AG08396 (cell line): ENCODE measurements at regions not wholly inside any gene's neighbourhood (a gene's known extent, or its start where the extent isn't known, plus 50 kb on each side); places are given as distances from the start of the nearest gene placed in this dataset.
"Not testable (repeated sequence)": the region's sequence is repeated elsewhere in the genome, so short reads cannot be mapped to it uniquely, and the experiment has no call there.

Experiments
- DNase-seq: peaks from one replicate; pipeline ENCODE4 v3.0.0; 2012; ENCODE audit warnings: low spot score, mixed read lengths

DNA sequence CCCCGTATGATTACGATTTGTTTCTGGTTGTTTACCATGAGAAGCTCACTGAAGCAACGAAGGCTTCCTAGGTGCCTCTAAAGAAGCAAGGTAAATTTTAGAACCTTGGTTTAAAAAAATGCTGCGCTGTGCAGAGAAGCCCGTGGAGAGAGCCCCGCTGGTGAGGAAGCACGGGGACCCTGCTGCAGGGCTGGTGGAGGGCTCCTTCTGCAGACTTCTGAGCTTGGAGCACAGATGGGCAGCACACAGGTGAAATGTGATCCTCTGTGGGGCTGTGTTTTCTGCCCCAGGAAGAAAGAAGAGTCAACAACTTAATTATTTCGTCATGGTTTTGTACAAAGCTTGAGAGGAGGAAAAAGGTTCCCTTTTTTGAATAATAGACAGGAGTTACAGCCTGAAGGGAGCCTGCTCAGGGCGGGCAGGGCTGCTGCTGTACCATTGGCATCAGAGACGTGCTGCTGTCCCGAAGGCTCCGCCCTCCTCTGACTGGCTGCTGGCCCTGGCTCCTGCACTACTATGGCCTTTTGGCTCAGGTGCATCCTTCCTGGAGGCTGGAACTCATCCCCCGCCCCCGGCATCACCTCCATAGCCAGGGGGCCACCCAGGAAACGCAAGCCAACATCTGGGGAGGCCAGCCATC, 108.0 kb upstream of the PLGLB2 start:
- not testable (repeated sequence) for DNase-seq

DNA sequence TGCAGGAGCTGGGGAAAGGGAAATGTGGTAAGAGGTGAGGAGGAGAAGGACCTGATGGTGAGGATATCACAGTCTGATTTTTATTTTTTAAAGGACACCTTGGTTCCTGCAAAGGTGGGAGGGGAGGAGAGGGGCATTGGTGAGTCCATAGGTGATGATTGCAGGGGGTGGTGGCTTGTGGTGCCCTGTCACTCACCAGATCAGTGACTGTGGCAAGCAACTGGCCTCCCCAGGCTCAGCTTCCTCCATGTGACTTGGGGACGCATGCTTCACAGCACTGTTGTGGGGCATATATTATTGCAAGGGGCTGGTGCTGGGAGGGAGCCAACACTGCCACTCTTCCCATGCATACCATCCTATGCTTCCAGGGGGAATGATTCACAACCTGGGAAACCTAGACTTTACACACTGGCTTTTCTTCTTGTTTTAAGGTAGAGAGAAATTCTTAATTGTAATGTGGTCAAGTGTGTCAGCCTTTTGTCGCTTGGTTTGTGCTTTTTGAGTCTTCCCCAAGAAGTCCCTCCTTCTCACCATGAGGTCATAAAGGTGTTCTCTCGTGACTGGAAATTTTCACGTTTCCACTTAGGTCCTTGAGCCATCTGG, 106.8 kb upstream of the PLGLB2 start:
- DNase-seq, result not testable (repeated sequence)

DNA sequence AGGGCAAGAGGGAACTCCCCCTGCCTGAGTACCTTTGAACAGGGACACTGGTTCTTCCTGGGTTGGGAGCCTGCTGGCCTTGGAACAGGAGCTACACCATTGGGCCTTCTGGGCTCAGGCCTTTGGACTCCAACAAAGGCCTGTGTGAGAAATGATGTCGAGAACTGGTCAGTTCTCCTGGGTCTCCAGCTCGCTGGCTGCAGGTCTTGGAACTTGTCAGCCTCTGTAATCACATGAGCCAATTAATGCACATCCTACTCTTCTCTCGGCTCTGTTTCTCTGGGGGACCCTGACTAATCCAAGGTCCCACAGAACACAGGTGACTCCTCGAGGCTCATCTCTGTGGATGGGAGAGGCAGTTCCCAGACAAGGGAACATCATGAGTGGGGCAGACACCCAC, 104.7 kb upstream of the PLGLB2 start:
- not testable (repeated sequence) for DNase-seq

DNA sequence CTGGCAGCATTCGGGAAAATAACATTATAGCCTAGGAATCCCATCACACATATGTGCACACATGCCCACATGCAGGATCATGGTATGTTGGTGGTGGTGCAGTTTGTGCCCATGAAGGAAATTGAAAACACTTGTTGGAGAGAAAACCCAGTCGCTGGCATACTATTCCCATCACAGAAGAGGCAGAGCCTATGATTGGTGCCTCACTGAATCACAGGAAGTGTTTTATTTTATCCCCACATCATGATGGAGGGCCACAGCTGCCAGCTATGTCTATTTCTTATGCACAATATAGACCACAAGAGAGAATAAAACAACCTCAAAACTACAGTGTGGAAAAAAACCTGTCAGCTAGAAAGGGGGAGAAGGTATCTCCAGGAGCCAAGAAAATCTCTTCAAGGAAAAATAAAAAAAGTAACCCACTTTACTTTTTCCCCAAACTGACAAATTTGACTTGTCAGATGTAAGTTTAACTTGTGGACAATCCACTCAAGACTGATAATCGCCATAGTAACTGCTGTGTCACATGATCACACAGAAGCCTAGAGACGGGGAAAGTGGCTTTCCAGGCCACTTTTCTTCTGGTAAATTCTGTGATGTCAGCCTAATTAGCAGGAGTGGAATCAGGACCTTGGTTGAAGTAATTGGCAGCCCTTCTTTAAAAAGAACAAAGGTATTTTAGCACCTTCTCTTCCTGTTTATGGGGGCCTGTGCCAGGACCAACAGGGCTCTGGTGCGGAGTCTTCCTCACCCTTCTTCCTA, 100.0 kb upstream of the PLGLB2 start:
- DNase-seq, result not testable (repeated sequence)

DNA sequence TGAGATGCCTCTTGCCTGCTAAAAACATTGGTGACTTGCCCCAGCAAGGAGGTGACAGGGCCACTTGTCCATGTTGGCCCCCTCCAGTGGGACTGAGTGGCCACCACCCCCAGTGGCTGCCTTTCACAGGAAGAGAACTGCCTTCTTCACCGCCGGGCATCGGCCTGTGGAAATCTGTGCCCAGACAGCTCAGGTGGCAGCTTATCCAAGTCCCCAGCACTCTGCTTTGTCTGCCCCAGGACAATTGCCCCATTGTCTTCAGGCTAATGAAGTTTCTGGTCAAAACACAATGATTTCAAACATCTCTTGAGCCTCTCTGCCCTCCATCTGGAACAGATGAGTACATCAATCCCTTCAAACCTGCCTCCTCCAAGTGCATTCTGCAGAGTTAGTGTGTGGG, 99.1 kb upstream of the PLGLB2 start:
- not testable (repeated sequence) for DNase-seq

DNA sequence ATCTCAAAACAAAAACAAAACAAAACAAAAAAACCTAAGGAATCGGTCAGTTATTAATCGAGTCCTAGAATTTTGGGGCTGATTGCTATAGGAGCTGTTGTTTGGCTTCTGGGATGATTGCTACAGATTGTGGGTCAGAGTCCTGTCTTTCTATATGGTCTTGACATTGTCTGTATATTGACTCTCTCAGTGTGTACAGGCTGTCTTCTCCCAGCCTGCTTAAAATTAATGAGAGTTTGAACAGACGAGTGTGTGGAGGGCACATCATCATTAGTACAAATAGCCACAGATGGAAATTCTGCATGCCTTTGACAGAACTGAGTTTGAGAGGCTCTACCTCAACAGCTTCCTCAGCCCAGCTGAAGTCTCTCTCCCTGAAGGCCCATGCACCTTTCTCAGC, 98.0 kb upstream of the PLGLB2 start:
- not testable (repeated sequence) for DNase-seq

DNA sequence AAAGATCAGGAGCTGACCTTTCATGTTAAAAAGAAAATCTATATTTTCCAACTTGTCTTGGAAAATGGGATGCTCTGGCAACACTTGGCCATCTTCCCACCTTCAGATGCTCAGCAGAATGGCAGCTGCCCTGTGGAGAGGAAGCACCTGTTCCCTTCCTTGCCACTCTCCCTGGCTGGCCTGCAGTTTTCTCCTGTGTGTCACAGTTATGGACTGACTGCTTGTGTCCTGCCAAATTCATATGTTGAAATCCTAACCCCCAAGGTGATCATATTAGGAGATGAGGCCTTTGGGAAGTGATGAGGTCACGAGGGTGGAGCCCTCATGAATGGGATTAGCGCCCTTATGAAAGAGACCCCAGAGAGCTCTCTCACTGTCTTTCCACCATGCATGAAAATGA, 97.0 kb upstream of the PLGLB2 start:
- not testable (repeated sequence) for DNase-seq

DNA sequence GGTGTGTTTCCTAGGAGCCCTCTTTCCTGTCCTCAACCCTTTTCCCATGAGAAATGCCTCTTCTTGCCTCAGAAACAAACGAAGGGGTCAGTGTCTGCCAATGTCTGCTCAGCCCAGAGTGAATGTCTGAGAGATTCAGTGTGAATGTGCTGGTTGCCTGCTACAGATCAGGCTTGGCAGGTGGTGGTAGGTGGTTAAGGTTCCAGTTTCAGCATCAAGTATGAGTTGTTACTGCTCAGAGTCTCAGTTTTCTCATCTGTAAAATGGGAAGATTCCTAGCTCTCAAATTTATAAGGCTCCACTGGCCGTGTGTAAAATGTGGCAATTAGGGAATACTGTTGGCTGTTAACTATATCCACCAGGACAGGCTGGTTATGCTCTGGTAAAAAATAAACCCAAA, 96.3 kb upstream of the PLGLB2 start:
- DNase-seq, result not testable (repeated sequence)

DNA sequence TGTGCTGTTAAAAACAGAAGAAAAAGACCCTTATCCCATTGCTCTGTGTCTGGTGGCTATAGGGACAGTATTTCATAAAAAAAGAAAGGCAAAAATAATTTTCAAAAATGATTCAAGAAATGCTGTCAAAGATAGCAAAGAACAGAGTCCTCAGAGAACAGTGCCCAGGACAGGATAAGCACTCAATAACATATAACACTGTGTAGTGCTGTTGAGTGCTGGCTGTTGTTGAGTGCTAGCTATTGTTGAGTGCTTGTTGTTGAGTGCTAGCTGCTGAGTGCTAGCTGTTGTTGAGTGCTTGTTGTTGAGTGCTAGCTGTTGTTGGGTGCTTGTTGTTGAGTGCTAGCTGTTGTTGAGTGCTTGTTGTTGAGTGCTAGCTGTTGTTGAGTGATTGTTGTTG, 94.5 kb upstream of the PLGLB2 start:
- DNase-seq, result not testable (repeated sequence)

DNA sequence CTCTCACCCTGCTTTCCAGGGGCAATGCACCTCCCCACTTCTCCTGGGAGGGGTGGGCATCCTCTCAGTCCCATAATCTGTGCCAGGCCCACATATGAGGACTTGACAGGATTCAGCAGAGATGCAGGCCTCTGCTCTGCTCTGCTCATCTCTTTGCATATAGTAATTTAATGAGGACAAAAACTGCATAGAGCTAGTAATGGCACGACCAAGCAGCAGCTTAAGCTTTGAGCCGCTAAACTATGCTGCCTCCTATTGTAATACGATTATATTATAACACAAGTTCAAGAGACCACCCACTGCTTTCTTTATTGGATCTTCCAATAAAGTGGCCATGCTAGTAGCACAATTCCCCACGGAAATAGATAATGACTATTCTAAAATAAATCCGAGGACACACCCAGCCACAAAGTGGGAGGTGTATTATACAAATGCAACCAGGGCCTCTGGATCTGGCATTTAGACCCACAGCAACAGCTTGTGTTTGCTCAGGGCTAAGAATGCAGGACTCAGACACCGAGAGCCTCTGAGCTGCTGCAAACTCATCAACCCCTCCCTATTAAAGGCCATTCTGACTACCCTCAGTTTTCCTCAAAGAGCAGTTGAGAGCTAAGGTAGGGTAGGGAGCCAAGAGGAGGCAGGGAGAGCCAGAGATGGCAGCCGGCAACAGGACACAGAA, 93.6 kb upstream of the PLGLB2 start:
- DNase-seq, result not testable (repeated sequence)

DNA sequence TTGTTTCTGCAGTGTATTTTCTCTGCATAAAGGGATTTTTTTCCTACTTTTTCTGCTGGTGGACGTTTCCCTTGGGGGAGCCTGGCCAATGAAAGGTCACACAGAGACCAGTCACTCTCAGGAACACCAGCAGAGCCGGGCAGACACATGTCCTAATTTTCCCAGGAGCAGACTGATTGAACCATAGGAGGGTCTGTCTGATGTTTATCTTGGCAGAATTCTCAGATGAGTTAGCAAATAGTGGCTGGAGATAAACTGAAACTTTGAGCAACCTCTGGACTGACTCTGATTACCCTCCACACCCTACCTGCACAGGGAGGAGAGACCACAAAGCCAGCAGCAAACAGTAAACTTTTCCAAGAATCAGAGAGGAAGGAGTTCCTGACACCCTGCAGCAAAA, 90.0 kb upstream of the PLGLB2 start:
- DNase-seq, result not testable (repeated sequence)

DNA sequence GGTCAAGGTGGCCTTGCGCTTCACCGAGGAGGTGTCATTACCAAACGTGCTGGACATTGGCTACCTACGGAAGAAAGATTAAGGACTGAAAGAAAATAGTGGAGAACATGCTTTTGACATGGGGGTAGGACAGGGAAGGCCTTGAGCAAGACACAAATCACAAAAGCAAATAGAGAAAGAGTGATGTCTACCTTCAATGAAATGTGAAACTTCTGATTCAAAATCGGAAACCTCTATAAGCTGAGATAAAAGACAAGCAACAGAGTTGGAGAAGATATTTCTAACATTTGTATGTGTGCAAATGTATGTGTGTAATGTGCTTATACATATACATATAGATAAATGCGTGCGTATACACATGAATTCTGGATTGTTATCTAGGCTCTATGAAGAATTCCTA, 89.5 kb upstream of the PLGLB2 start:
- DNase-seq, result not testable (repeated sequence)

DNA sequence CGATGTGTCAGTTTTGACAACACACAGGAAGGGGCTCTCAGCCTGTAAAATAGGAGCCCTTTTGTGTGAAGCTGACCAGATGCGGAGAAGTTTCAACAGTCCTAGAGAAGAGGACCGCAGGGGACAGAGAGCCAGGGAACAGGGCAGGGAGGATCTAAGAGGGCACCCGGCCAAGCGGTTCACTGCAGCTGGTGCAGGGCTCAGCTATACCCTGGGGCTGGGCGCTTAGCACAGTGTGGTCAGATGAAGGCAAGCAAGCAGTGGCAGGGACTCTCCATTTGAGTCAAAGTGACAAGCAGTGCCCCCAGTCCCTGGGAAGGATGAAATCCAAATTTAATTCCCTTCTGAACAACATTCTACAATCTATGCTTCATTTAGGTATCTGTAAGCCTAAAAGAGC, 88.9 kb upstream of the PLGLB2 start:
- not testable (repeated sequence) for DNase-seq

DNA sequence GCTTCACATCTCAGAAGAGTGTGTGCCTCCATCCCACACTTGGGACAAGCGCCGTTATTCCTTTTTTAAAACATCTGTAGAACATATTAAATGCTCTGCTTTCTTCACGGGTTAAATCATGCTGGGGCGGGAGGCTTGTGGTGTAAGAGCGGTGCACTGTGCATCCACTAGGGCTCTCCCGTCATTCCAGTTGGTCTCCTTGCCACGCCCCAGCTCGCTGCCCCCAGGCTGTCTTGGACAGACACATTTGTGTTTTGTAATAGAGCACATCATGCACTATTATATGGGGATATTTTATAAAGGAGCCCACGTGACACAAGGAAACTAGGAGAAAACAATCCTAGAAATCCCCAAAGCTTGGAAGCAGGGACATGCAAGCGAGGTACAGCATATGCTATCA, 87.7 kb upstream of the PLGLB2 start:
- DNase-seq, result not testable (repeated sequence)

DNA sequence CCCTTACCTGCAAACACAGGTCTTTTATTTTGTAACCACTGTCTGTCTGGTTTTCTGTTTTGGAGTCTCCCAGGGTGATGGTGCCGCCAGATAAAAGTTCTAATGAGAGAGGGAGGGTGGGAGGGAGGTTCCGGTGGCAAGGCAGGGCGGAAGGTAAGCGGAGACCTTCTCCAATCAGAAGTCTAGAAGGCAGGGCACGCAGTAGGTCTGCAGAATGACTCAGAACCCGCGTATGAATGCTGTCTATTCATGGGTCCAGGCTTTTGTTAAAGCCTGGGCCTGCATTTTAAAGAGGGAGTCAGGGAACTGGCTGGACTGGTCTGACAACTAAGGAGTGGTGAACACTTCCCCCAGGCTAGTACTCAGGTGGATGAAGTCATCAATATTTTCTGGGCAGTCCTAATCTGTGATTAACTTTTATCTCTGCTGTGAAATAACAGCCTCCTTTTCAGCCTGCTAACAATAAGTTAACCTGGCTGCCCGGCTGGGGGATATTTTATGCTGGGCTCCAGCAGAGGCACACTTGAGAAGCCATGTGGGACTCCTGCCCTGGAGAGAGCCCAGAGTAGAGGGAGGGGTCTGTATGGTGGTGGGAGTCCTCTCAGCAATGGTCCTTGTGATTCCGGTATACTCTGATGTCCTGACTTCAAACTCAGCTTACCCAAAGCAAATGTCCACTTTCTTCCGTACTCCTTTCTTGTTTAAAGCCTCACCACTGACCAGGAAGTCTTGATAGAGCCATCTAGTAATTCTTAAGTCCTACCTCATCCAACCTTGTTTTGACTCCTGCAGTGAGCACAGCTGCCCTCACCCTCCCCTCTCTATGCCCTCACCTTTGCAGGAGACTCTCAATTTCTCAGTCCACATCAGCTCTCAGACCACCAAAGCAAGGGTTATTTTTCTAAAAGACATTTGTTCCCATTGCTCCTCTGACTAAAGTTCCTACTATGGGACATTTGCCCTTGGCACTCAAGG, 85.3 kb upstream of the PLGLB2 start:
- DNase-seq, result not testable (repeated sequence)

DNA sequence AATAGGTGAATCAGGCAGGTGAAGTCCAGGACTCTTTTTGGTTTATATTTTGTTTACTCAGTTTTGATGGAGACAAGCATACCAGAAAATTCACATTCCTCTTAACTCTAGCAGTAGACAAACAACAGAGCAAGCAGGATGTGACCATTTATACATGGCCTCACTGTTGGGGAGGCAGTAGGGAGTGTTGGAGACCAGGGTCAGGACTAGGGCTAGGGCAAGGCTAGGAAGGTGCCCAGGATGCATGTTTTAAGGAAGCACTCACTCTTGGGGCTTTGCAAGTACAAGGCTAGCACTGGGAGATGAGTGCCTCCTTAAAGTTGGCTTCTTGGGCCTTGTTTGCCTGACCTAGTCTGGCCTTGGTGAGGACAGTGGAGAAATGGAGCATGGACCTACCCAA, 84.5 kb upstream of the PLGLB2 start:
- not testable (repeated sequence) for DNase-seq

DNA sequence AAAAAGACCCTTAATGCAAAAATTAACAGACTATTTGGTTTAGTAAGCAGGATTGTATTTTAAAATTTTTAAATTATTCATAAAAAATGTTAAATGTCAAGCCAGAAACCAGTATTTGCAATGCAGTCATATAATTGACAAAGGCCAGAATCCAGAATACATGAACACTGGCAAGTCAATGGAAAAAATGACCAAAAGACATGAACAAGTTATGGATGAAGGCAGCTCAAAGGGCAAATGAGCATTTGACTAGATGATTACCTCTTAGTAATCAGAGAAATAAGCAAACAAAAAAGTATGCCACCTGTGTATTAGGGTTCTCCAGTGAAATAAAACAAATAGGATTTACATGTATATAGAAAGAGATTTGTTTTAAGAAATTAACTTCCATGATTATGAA, 80.9 kb upstream of the PLGLB2 start:
- not testable (repeated sequence) for DNase-seq

DNA sequence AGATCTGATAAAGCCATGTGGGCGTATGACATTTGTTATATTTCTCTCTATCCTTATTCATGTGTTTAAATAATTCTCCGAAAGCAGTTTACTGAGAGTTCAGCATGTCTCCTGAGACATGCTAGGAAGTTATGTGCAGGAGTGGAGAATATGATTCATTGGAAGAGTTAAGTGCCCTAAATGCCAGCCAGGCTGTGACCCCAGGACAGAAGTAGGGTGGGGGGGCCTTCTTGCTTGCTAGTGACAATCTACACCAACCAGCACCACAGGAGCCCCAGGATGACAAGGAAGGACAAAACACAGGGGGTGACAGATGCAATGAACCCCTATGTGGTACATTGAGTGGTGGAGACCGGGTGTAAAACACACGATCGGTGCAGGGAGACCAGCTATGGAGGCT, 79.5 kb upstream of the PLGLB2 start:
- DNase-seq, result not testable (repeated sequence)

DNA sequence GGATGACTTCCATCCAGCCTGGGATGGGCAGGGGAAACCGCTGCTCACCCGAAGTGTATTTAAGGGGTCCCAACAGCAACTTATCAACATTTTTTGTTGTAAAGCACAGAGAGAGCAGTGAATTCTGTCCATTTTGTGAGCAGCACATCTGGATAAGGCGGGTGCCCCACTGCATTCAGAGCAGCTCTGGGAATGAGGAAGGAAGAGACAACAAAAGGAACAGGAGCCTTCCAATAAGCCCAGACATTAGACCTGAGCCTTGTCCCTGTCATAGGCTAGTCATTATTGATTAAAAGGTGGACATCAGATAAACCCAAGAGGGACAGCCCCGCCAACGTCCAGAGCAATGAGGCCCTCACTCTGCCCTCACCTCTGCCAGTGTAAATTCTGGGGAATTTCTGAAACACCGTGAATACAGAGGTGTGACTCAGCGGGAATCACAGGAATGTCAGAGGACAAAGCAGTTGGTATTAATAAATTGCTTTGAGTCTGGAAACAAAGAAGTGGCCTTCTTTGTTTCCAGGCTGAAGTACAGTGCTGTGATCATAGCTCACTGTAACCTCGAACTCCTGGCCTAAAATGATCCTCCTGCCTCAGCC, 78.2 kb upstream of the PLGLB2 start:
- not testable (repeated sequence) for DNase-seq

DNA sequence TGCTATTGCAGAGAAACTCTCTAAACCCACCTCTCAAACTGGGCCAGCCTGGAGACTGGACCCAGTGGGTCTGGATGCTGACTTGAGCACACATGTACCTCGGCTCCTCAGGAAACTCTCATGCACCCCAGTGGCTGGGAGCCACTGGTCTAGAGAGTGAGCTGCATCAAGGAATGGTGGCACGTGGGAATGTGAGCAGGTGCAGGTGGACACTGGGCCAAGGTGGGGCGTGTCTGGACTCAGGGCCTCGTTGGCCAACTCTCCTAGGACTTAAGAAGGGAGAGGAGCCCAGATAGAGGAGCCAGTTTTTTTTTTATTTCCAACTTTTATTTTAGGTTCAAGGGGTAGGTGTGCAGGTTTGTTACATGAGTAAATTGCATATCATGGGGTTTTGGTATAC, 75.5 kb upstream of the PLGLB2 start:
- not testable (repeated sequence) for DNase-seq

DNA sequence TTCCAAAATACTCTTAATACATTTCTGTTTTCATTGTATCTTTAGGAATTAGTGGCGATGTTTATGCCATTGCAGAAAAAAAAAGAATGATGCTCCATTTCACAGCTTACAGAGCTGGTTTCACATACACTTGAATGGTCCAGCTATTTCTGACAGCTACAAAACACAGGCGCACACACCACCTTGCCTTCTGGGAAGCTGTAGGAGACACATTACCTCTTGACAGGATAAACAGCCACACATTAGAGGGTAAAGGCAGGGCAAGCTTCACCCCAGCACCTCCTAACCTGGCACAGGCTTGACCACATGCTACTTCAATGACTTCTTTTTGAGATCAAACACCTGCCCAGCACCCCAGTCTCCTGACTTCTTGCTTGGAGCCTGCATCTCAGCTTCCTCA, 73.2 kb upstream of the PLGLB2 start:
- not testable (repeated sequence) for DNase-seq
